ENCODE measurements at regions not wholly inside any gene's neighbourhood (a gene's known extent, or its start where the extent isn't known, plus 50 kb on each side); places are given as distances from the start of the nearest gene placed in this dataset.
A peak's percentile ranks its signal among the peaks of the same experiment; 100 is the strongest.

DNA sequence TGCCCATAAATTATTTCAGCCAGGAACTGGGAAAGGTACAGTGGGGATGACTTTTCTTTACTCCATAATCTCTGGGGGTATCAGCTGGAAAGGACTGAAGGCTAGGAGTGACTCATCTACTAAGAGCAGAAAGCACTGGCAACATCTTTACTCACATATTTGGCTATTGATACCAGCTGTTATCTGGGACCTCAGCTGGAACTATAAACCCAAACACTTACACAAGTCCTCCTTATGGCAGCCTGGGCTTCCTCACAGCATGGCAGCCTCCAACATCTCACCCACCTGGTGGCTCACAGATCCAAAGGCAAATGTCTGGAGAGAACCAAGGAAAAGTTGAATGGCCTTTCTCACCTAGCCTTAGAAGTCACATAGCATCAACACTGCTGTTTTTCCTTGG lies 379.0 kb upstream of the RND3 start:
- H3K9me3 ChIP-seq: no peaks in the 10 kb centered on the region
- H3K4me3 ChIP-seq: no peak overlapping the region
- no peaks in the 10 kb centered on the region for H3K4me1 ChIP-seq
- intact Hi-C loops (cut with DNase I): no loop called here
- H3K27me3 ChIP-seq: no peaks in the 10 kb centered on the region
- no peak for ATAC-seq
- H3K27ac ChIP-seq: no peak overlapping the region
- H3K36me3 ChIP-seq: no peaks in the 10 kb centered on the region
- DNase-seq: no peak
- no peak for TF ChIP-seq CTCF (IDR thresholded peaks at IDR 0.05)

GRCh38 chr2:150863691-150864090 lies 376.2 kb upstream of the RND3 start:
- H3K9me3 ChIP-seq: no peaks in the 10 kb centered on the region
- no peaks in the 10 kb centered on the region for H3K4me1 ChIP-seq
- DNase-seq (no peak), ATAC-seq (peak; percentile 19)
- intact Hi-C loops (cut with DNase I): no loop called here
- no peaks in the 10 kb centered on the region for H3K36me3 ChIP-seq
- TF ChIP-seq CTCF (IDR thresholded peaks at IDR 0.05): no peak
- H3K4me3 ChIP-seq: no peak overlapping the region
- H3K27me3 ChIP-seq: no peaks in the 10 kb centered on the region
- no peak overlapping the region for H3K27ac ChIP-seq

GRCh38 chr2:150860301-150860700 lies 372.8 kb upstream of the RND3 start:
- Histone ChIP-seq H3K4me1 (no peaks in the 10 kb centered on the region), H3K36me3 (no peaks in the 10 kb centered on the region), H3K9me3 (no peaks in the 10 kb centered on the region), H3K27me3 (no peaks in the 10 kb centered on the region), H3K27ac (no peak overlapping the region), H3K4me3 (no peak overlapping the region)
- ATAC-seq (no peak), DNase-seq (no peak)
- no peak for TF ChIP-seq CTCF (IDR thresholded peaks at IDR 0.05)
- intact Hi-C loops (cut with DNase I): no loop called here

DNA sequence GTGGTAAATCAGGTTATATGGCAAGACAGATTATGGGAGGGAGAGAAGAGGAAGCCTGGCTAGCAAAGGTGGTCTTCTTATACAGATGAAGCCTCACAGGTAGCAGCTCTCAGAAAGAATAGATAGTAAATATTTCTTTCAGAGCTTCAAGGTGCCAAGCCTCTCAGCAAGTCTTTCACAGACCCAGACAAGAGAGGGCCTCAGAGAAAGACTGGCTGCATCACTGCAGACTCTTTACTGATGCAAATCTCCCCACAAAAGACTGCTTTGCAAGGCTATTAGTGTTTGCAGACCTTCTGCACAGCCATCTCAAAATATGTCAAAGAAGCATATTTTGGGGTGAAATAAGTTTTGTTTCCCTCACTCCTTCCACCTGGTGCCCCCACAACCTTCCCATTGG lies 372.4 kb upstream of the RND3 start:
- no peak for TF ChIP-seq CTCF (IDR thresholded peaks at IDR 0.05)

DNA sequence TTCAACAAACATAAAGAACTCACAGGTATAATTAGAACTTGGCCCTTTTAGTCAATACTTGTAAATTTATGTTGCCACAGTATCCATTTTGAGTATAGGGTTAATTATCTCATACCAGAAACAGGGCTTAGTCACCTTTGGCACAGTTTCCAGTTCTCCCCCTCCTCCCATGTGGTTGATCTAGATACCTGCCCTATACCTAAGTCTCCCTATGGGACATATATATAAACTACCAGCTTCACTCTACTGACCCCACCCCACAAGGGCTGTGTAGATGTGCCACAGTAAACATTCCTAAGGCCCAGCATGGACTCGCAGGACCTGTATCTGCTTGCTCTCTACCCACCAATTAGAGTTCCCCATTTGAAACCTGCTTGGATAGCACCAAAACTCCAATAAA lies 371.7 kb upstream of the RND3 start:
- no peaks in the 10 kb centered on the region for H3K36me3 ChIP-seq
- no peaks in the 10 kb centered on the region for H3K27me3 ChIP-seq
- no peaks in the 10 kb centered on the region for H3K9me3 ChIP-seq
- intact Hi-C loops (cut with DNase I): no loop called here
- no peaks in the 10 kb centered on the region for H3K4me1 ChIP-seq
- ATAC-seq (no peak), DNase-seq (no peak)
- no peak for TF ChIP-seq CTCF (IDR thresholded peaks at IDR 0.05)
- no peak overlapping the region for H3K4me3 ChIP-seq
- H3K27ac ChIP-seq: no peak overlapping the region

More for the DNA sequence above, 372.4 kb upstream of the RND3 start:
- Histone ChIP-seq H3K27ac (no peak overlapping the region), H3K4me1 (no peaks in the 10 kb centered on the region), H3K36me3 (no peaks in the 10 kb centered on the region), H3K27me3 (no peaks in the 10 kb centered on the region), H3K9me3 (no peaks in the 10 kb centered on the region), H3K4me3 (no peak overlapping the region)
- no peak for ATAC-seq
- DNase-seq: no peak
- intact Hi-C loops (cut with DNase I): no loop called here

DNA sequence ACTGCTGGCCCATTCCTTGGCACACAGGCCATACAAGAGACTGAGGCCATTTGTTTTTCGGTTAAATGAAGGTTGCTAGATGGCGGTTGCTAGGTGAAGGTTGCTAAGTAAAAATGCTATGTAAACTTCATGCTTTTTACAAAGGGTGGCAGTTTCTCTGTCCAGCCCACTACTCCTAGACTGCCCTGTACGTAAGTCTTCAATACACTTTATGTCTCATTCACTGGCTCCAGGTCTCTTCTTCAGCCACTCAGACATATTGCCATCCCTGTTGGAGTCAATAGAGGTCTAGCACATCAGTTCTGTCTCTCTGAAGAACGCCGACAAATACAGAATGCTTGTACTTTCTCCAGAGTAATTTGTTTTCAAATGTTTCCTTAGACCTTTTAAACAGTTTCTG lies 370.9 kb upstream of the RND3 start:
- H3K4me3 ChIP-seq: no peak overlapping the region
- H3K27ac ChIP-seq: no peak overlapping the region
- H3K36me3 ChIP-seq: no peaks in the 10 kb centered on the region
- H3K27me3 ChIP-seq: no peaks in the 10 kb centered on the region
- H3K9me3 ChIP-seq: no peaks in the 10 kb centered on the region
- DNase-seq (no peak), ATAC-seq (no peak)
- intact Hi-C loops (cut with DNase I): no loop called here
- no peak for TF ChIP-seq CTCF (IDR thresholded peaks at IDR 0.05)
- H3K4me1 ChIP-seq: no peaks in the 10 kb centered on the region

Measured in upper lobe of right lung (tissue), 1 donor.